IPS-15b (cell line): ENCODE measurements at regions not wholly inside any gene's neighbourhood (a gene's known extent, or its start where the extent isn't known, plus 50 kb on each side); places are given as distances from the start of the nearest gene placed in this dataset.

Experiments
- H3K27me3 ChIP-seq: one replicate; pipeline ENCODE4 v1.6.1; 2013; ENCODE audit warnings: low read length; ENCODE audit not compliant: control insufficient read depth, insufficient read depth
- H3K36me3 ChIP-seq: one replicate; pipeline ENCODE4 v1.6.1; 2013; ENCODE audit warnings: low read length; ENCODE audit not compliant: control insufficient read depth, insufficient read depth
- H3K4me1 ChIP-seq: one replicate; pipeline ENCODE4 v1.6.1; 2013; ENCODE audit warnings: mild to moderate bottlenecking, low read length; ENCODE audit not compliant: control insufficient read depth, insufficient read depth
- H3K4me3 ChIP-seq: one replicate; pipeline ENCODE4 v1.5.1; 2013; ENCODE audit warnings: low read depth, low read length
- H3K9ac ChIP-seq: one replicate; pipeline ENCODE4 v1.6.1; 2013; ENCODE audit warnings: low read depth, mild to moderate bottlenecking, low read length
- H3K9me3 ChIP-seq: one replicate; pipeline ENCODE4 v1.6.1; 2013; ENCODE audit warnings: mild to moderate bottlenecking, low read length; ENCODE audit not compliant: control insufficient read depth, insufficient read depth

DNA sequence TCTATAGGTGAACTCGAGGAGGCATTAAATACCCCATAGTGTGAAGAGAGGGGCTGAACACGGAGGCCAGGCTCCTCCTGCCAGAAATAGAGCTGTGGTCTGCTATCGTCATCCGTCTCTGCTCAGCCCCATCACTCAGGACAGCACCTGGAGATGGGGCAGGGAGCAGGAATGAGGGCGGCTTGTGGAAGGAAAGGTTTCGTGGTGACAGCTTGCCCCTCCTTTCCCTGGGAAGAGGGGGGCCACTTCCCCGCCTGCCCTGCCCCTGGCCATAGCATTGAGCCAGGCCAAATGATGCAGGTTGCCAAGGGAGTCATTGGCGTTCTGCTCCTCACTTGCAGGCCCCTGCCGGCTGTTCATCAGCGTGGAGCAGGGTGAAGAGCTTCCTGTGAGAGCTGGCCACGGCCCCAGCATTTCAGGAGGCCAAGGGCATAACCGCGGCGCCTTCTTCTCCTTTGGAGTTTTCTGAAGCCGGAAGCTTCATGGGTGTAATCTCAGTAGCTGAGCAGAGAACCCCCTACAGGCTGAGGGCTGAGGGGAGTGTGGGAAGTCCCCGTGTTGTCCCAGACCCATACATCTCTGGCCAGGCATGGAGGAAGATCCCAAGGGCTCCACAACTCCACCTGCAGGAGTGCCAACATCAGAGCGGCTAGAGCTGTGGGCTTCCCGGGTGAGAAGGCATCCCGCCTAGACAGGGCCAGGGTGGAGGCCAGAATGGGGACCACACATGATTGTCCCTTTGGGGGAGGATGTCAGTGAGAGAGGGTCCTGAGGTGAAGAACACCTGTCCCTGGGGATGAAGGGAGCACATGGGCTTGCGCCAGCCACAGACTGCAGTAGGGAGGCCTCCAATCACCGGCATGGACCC is 112.5 kb upstream of the GLI2 start:
- peaks cover 6% of the 10 kb centered on the region for H3K27me3 ChIP-seq
- H3K4me3 ChIP-seq = no peak overlapping the region
- no peaks in the 10 kb centered on the region for H3K9me3 ChIP-seq
- H3K4me1 ChIP-seq = no peaks in the 10 kb centered on the region
- no peaks in the 10 kb centered on the region for H3K36me3 ChIP-seq
- H3K9ac ChIP-seq = no peak overlapping the region

DNA sequence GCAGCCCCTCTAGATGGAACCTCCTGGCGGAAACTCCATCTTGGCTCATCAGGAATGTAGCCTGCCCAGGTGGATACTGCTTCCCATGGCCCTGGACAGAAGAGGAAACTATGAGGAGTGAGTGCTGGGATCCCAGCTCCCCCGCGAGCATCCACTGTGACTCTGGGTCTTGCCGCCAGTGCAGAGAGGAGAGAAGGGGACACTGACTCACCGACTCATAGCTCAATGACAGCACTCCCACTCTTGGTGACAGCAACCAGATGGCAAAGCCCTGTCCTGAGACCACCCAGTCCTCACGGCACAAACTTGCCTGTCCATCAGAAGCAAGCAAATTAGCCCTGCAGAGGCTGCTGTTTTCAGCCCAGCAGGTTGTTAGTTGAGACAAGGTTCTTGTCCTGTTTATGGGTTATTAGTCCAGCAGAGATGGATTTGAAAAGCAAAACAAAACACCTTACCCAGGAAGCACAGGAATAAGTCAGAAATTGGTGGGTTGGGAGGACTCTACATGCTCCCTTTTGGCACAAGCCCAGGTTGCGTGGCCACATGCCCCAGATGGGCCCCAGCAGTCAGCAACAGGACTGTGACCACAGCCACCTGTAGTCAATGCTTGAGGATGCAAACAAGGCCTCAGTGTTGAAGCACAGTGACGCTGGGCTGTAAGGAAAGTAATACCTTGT is 111.5 kb upstream of the GLI2 start:
- no peak overlapping the region for H3K4me3 ChIP-seq
- H3K4me1 ChIP-seq = no peaks in the 10 kb centered on the region
- H3K9ac ChIP-seq = no peak overlapping the region
- no peaks in the 10 kb centered on the region for H3K36me3 ChIP-seq
- H3K9me3 ChIP-seq = no peaks in the 10 kb centered on the region
- peaks cover 13% of the 10 kb centered on the region for H3K27me3 ChIP-seq

DNA sequence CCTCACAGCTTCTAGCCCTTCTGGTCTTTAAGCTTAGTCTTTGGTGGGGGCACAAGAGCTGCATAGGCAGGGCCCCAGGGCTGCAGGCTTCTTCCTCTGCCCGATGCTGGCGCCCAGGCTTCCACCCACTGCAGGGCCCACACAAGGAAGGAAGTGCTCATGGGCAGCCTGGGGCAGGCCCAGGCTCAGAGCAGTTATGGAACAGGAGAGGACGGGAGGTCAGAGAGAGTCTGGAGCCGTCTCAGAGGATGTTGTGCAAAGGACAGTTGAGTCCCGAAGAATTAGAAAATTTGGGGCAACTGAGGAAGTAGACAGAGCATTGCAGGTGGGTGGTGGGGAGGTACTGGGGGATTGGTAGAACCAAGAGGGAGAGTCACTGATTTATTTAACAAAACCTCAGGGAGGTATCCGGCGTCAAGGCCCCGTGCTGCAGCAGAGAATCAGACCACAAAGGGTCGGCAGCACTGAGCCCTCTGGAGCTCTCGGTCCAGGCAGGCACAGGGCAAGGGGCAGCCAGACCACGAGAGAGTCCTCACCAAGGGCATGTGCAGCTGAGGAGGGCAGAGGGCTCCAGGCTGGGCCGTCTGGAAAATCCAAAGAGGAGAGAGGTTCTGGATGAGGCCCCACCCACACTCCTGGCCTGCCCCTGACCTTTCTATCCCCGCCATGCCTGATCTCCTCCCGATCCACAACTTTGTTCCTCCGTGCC is 110.8 kb upstream of the GLI2 start:
- peaks cover 13% of the 10 kb centered on the region for H3K27me3 ChIP-seq
- H3K9ac ChIP-seq = no peak overlapping the region
- H3K36me3 ChIP-seq = no peaks in the 10 kb centered on the region
- no peaks in the 10 kb centered on the region for H3K9me3 ChIP-seq
- H3K4me3 ChIP-seq = no peak overlapping the region
- H3K4me1 ChIP-seq = no peaks in the 10 kb centered on the region

DNA sequence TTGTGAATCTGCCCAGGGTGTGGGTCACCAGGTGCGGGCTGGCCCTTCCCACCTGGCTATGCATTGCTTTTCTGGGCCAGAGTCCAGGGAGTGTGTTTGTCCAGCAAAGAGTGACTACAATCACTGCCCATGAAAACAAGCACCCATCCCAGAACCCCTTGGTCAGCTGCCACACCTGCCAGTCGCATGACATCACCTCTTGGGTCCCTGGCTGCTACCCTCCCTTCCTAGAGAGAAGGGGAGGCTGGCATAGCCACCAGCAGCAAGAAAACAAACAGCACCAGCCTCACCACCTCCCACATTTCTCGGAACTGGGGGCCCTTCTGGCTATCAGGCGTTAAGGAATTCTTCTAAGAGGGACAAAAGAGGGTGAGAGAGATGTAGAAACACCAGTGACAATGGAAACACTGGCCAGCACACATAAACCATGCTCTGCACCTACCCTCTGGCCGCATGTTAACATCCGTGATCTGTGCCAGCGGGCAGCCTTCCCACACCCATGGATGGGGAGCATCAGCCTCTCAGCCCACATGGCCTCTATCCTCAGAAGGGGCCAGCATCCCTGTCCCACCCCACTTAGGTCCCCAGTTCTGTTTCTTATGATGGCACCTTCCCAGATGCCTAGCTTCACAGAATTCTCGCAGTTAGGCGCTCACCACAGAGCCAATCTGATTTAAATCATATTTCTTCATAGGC is 109.7 kb upstream of the GLI2 start:
- H3K36me3 ChIP-seq = no peaks in the 10 kb centered on the region
- H3K4me1 ChIP-seq = no peaks in the 10 kb centered on the region
- no peaks in the 10 kb centered on the region for H3K9me3 ChIP-seq
- H3K4me3 ChIP-seq = no peak overlapping the region
- H3K9ac ChIP-seq = no peak overlapping the region
- peaks cover 17% of the 10 kb centered on the region for H3K27me3 ChIP-seq

DNA sequence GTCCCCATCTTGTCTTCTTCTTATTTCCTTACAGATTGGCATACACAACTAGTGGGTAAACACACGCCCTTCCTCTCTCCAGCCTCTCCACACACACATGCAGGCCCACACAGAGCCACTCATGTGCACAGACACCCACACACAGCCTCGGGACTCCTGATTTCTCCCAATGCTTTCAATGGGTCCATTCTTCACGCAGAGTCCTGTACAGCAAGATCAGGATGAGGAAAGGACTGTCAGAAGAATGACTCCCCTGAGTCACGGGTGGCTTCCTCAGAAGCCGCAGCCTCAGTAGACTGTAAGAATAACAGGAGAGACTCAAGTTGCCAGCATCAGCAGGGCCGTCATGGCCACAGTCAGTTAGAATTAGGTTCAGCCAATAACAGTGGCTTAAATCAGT is 109.1 kb upstream of the GLI2 start:
- H3K27me3 ChIP-seq = peaks cover 17% of the 10 kb centered on the region
- no peaks in the 10 kb centered on the region for H3K9me3 ChIP-seq
- H3K36me3 ChIP-seq = no peaks in the 10 kb centered on the region
- no peak overlapping the region for H3K9ac ChIP-seq
- no peak overlapping the region for H3K4me3 ChIP-seq
- no peaks in the 10 kb centered on the region for H3K4me1 ChIP-seq

DNA sequence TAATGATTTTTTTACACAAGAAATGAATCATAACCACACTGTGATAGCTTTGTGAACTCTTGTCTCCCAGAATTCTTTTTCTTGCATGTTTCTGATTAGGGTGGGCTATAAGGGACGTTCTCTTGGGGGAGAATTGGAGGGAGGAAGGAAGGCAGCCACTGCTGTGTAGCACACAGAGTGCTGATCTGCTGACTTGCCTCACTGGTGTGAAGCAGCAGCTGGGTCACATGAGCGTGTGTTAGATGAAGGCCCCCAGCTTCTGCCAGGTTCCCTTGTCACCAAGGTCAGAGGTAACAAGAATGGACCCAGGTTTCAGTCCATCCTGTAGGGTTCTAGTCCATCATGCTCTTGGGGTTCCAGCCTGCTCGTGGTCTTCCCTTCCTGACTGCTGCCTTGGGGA is 107.4 kb upstream of the GLI2 start:
- Histone ChIP-seq H3K4me1 (no peaks in the 10 kb centered on the region), H3K4me3 (no peak overlapping the region), H3K36me3 (no peaks in the 10 kb centered on the region), H3K27me3 (peaks cover 17% of the 10 kb centered on the region), H3K9ac (no peak overlapping the region), H3K9me3 (no peaks in the 10 kb centered on the region)

DNA sequence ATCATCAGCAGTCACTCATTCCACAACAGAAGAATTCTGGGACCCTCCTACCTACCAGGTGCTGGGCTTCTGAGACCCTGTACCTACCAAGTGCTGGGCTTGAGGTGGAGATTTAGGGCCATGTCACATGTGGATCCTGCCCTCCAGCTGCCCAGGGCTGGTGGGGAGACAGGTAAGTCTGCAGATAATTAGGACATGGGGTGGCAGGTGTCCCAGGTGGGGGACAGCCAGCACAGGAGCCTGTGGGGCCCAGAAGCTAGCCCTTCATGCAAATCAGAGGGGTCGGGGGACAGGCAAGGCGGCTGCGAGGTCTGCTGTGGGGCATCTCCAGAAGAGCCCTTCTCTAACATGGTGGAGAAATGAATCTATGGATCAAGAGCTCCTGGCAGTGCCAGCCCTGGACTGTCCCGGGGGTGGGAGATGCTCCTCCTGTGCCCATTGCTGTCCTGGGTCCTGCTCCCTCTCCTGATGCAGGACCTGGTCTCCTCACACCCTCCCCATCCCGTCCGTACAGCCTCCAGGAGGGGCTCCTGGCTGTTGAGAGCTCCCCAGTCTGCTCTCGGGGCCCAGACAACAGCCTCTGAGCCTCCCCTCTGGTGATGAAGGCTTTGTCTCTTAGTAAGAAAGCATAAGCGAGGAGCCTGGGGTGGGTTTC is 106.3 kb upstream of the GLI2 start:
- no peaks in the 10 kb centered on the region for H3K36me3 ChIP-seq
- no peak overlapping the region for H3K4me3 ChIP-seq
- H3K9ac ChIP-seq = no peak overlapping the region
- peaks cover 17% of the 10 kb centered on the region for H3K27me3 ChIP-seq
- H3K4me1 ChIP-seq = no peaks in the 10 kb centered on the region
- H3K9me3 ChIP-seq = no peaks in the 10 kb centered on the region

DNA sequence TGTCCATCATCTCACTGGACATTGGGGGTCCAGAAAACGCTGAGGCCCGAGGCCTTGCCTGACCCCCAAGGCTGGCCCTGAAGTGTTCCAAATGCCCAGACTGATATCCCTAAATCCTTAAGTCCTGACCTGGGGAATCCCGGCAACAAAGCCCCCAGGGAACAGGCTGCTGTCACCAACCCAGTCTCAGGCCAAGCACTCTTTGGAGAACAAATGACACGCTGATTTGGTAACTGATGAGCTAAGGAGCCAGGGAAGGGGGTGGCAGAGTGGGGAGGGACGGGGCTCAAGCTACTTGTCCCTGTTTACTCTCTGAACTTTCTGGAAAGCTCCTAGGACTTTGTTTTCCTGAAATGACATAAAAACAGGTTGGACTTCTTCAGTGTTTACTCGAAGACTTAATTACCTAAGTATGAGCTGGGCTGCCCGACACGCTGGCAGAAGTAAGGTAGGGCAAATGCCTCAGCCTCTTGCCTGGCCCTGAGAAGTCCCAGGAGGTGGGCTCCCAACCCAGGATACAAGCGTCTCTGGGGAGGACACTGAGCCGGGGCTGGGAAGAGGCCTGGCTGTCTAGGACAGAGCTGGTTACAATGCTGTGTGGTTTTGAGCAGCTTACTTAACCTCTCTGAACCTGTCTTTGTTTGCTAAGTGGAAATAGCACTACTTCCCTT is 105.5 kb upstream of the GLI2 start:
- H3K9me3 ChIP-seq = no peaks in the 10 kb centered on the region
- H3K4me1 ChIP-seq = no peaks in the 10 kb centered on the region
- no peak overlapping the region for H3K9ac ChIP-seq
- H3K4me3 ChIP-seq = no peak overlapping the region
- no peaks in the 10 kb centered on the region for H3K36me3 ChIP-seq
- peaks cover 22% of the 10 kb centered on the region for H3K27me3 ChIP-seq

DNA sequence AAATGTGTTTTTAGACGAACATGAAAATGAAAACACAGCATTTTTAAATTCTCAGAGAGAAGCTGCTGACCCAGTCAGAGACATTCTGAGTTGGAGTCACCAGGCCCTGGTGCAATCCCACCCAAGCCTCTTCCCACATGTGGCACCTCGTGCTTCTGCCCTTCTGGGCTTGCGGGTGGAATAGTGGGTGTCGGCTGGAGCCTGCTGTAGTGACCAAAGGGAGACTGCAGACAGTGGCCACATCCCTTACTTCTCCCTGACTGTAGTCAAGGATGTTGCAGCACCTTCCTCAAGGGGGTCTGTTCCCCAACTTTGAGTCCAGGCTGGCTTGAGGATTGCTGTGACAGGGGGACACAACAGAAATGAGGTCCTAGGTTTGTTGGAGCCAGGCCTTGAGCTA is 104.4 kb upstream of the GLI2 start:
- Histone ChIP-seq H3K27me3 (peaks cover 23% of the 10 kb centered on the region), H3K9me3 (no peaks in the 10 kb centered on the region), H3K36me3 (no peaks in the 10 kb centered on the region), H3K4me3 (no peak overlapping the region), H3K9ac (no peak overlapping the region), H3K4me1 (no peaks in the 10 kb centered on the region)

DNA sequence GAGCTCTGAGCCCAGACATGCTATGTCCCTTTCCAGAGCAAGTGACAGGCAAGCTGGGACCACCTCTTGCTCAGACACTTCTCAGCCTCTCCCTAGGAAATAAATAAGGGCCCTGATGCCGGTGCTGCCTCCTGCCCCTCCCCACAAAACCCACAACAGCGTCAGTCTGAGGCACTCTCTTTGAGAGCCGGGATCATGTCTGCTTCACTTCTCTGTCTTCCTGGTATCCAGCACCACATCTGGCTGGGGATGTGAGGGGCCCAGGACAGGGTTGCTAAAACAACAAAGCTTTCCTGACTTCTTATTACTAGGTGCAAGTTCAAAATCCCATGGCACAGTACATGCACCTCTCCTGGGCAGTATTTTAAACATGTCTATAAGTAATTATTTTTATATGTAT is 103.9 kb upstream of the GLI2 start:
- H3K4me1 ChIP-seq = no peaks in the 10 kb centered on the region
- H3K4me3 ChIP-seq = no peak overlapping the region
- H3K9me3 ChIP-seq = no peaks in the 10 kb centered on the region
- H3K27me3 ChIP-seq = peaks cover 25% of the 10 kb centered on the region
- no peaks in the 10 kb centered on the region for H3K36me3 ChIP-seq
- H3K9ac ChIP-seq = no peak overlapping the region
